ENCODE measurements at regions not wholly inside any gene's neighbourhood (a gene's known extent, or its start where the extent isn't known, plus 50 kb on each side); places are given as distances from the start of the nearest gene placed in this dataset.
"Not testable (repeated sequence)": the region's sequence is repeated elsewhere in the genome, so short reads cannot be mapped to it uniquely, and the experiment has no call there.

GRCh38 chr17:26994648-26995047 lies 299.3 kb upstream of the WSB1 start:
- H3K4me1 ChIP-seq (ENCODE audit: low read depth); DNase-seq; H3K4me3 ChIP-seq; H3K36me3 ChIP-seq (ENCODE audit: low read depth); ATAC-seq; intact Hi-C loops (cut with DNase I, micrococcal nuclease): not testable (repeated sequence)
- H3K9me3 ChIP-seq: peaks cover 32% of the 10 kb centered on the region

GRCh38 chr17:26996146-26996916 lies 297.6 kb upstream of the WSB1 start:
- H3K36me3 ChIP-seq (ENCODE audit: low read depth); H3K4me1 ChIP-seq (ENCODE audit: low read depth); ATAC-seq; intact Hi-C loops (cut with DNase I, micrococcal nuclease); H3K4me3 ChIP-seq; DNase-seq: not testable (repeated sequence)
- H3K9me3 ChIP-seq: peaks cover 30% of the 10 kb centered on the region

GRCh38 chr17:27007734-27008531 lies 286.0 kb upstream of the WSB1 start:
- intact Hi-C loops (cut with DNase I, micrococcal nuclease); H3K36me3 ChIP-seq (ENCODE audit: low read depth); H3K4me1 ChIP-seq (ENCODE audit: low read depth); DNase-seq; ATAC-seq; H3K4me3 ChIP-seq: not testable (repeated sequence)
- peaks cover 36% of the 10 kb centered on the region for H3K9me3 ChIP-seq

- intact Hi-C loops (cut with DNase I, micrococcal nuclease): no loop called here
- no peaks in the 10 kb centered on the region for H3K4me1 ChIP-seq (ENCODE audit: low read depth)
- H3K4me3 ChIP-seq: no peak overlapping the region
- DNase-seq (no peak), ATAC-seq (no peak)
- H3K36me3 ChIP-seq (ENCODE audit: low read depth): no peaks in the 10 kb centered on the region
- TF ChIP-seq CTCF (IDR thresholded peaks at IDR 0.05): no peak
- H3K9me3 ChIP-seq: peaks cover 29% of the 10 kb centered on the region
These were observed 284.8 kb upstream of the WSB1 start for GRCh38 chr17:27009087-27009486.

GRCh38 chr17:27010138-27010537 lies 283.8 kb upstream of the WSB1 start:
- H3K4me1 ChIP-seq (ENCODE audit: low read depth); H3K36me3 ChIP-seq (ENCODE audit: low read depth); H3K4me3 ChIP-seq; intact Hi-C loops (cut with DNase I, micrococcal nuclease); ATAC-seq; DNase-seq: not testable (repeated sequence)
- H3K9me3 ChIP-seq: peaks cover 32% of the 10 kb centered on the region

GRCh38 chr17:27030552-27030951 lies 263.4 kb upstream of the WSB1 start:
- H3K4me3 ChIP-seq; DNase-seq; intact Hi-C loops (cut with DNase I, micrococcal nuclease); H3K4me1 ChIP-seq (ENCODE audit: low read depth); H3K36me3 ChIP-seq (ENCODE audit: low read depth); ATAC-seq: not testable (repeated sequence)
- H3K9me3 ChIP-seq: peaks cover 32% of the 10 kb centered on the region

- TF ChIP-seq CTCF (IDR thresholded peaks at IDR 0.05): no peak
- Histone ChIP-seq H3K4me1 (ENCODE audit: low read depth) (no peaks in the 10 kb centered on the region), H3K4me3 (no peak overlapping the region), H3K36me3 (ENCODE audit: low read depth) (no peaks in the 10 kb centered on the region), H3K9me3 (peaks cover 2% of the 10 kb centered on the region)
- DNase-seq (no peak), ATAC-seq (no peak)
- intact Hi-C loops (cut with DNase I, micrococcal nuclease): no loop called here
These were observed 255.2 kb upstream of the WSB1 start for GRCh38 chr17:27038676-27039075.

- H3K4me1 ChIP-seq (ENCODE audit: low read depth); intact Hi-C loops (cut with DNase I, micrococcal nuclease); H3K4me3 ChIP-seq; H3K9me3 ChIP-seq; H3K36me3 ChIP-seq (ENCODE audit: low read depth); ATAC-seq; DNase-seq: not testable (repeated sequence)
These were observed 248.9 kb upstream of the WSB1 start for GRCh38 chr17:27045039-27045438.
